ENCODE measurements at regions not wholly inside any gene's neighbourhood (a gene's known extent, or its start where the extent isn't known, plus 50 kb on each side); places are given as distances from the start of the nearest gene placed in this dataset.

DNA sequence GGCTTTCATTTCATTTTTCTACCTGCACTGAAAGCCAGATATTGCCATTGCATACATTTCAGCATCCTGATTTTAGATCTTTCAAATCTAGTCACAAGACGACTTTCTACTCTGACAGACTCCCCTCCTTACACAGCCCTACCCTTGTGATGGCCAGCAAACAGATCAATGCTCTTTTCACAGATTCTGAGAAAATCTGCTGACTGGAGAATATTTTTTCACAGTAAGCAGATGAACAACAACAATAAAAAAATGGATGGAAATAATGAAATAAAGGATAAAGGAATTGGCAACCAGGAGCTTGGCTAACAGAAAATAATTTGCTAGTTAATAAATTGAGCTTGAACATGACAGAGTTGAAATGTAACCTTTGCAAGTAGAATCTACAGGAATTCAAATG, 527.2 kb downstream of the IRS1 start:
- DNase-seq (ENCODE audit: low spot score): peak; percentile 26

DNA sequence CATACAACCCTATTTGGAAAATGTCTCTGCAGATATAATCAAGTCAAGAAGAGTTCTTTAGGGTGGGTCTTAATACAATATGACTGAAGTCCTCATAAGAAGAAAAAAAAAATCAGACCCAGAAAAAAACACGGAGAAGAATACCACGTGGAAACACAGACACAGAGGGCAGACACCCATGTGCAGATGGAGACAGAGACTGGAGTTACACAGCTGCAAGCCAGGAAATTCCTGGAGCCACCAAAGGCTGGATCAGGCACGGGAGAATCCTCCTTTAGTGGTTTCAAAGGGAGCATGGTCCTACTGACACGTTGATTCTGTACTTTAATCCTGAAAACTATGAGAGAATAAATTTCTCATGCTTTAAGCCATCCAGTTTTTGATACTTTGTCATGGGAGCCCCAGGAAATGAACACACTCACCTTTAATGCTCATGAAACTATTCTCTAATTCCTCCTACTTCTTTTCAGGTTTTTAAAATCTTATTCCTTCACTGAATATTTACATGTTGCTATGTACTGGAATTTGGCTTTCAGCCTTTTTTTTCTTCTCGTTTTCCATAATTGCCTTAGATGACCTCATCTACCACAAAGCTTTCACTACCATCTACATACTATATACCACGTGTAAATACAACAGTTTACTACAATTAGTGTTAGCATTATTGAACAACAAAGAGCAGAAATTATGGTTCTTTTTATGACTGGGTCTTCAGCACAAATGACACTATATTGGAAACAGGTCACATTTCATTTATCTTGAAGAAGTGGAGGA, 529.1 kb downstream of the IRS1 start:
- DNase-seq (ENCODE audit: low spot score): no peak

DNA sequence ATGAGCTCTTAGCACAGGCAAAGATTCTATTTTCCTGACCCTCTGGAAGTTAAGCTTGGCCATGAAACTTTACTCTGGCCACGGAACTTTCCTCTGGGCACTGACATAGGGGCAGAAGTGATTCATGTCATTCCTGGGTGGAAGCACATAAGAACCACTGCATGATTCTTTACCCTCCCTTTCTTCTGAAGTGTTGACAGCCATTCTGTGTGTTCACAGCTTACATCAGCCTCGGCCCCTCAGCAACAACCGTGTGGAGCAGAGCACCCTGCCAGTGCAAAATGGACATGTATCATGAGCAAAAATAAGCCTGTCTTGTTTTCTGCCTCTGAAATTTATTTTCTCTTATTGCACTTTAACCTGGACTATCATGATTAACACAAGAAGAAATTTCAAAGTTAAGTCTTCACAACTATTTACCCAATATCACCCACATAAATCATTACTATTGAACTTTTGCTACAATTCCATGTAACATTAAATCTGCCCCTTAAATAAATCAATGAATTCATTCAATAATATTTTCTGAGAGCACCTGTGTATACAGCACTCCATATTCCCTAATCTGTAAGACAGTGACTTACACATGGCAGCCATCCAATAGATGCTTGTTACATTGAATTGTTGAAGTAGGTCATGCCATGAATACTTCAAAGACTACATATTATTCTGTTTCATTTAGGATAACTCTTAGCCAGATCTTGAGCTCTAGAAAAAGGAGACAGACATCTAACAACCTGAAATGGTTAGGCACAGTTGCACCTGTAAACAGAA, 531.9 kb downstream of the IRS1 start:
- no peak for DNase-seq (ENCODE audit: low spot score)

DNA sequence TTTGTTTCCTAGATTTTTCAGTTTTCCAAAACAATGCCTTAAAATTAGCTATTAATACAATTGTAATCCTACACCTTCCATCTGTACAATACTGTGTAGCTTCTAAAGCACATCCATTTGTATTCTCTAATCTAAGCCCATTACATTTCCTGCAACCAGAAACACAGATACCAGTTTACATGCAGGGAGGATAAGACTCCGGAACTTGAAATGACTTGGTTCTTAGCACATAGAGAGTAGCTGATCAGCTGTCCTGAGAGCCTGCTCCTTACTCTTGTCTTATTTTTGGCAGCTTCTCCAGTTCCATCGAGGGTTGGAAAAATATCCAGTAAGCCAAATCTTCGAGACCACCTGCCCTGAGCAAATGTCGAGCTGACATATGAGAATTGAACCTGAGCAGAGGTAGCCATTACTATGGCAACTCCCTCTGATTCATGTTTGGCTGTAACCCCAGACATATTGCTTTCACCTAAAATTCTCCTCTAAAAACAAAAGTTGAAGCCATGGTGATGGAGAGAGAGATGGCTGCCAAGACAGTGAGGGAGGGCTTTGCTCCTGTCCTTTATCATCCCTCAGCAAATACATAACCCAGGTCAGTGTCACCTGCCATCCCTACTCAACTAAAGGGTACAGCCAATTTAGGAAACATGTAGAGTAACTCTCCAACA, 542.8 kb downstream of the IRS1 start:
- no peak for DNase-seq (ENCODE audit: low spot score)

DNA sequence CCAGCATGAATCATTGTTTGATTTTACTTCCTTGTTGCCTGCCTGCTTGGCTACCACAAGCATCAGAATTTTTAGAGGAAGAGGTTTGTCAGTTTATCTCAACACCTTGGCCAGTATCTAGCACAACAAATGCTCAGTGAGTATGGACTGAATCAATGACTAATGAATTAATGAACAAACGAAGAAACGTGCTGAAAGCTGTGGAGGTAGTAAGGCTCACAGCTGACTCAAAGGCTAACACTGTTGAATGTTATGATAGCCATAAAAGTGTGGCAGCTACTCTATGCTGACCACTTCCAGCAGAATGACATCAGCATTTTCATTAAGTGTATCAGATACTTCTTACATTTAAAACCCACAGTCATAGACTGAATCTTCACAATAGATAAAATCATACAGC, 543.4 kb downstream of the IRS1 start:
- no peak for DNase-seq (ENCODE audit: low spot score)

DNA sequence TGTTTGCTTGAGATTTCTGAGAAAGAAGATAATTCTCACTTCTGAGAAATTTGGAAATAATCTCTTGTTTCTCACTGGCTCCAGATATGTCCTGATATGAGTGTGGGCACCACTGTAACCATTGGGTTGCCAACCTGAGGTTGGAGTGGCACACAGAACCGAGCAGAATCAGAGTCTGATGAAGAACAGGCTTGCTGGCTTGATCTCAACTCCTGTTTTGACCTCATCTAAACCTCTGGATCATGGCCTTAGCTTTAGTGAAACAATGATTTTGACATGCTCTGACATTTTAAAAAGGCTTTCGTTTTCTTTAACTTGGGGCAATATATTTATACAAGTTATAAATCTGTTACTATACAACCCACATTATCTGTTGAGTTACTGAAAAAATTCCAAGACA, 548.0 kb downstream of the IRS1 start:
- no peak for DNase-seq (ENCODE audit: low spot score)

DNA sequence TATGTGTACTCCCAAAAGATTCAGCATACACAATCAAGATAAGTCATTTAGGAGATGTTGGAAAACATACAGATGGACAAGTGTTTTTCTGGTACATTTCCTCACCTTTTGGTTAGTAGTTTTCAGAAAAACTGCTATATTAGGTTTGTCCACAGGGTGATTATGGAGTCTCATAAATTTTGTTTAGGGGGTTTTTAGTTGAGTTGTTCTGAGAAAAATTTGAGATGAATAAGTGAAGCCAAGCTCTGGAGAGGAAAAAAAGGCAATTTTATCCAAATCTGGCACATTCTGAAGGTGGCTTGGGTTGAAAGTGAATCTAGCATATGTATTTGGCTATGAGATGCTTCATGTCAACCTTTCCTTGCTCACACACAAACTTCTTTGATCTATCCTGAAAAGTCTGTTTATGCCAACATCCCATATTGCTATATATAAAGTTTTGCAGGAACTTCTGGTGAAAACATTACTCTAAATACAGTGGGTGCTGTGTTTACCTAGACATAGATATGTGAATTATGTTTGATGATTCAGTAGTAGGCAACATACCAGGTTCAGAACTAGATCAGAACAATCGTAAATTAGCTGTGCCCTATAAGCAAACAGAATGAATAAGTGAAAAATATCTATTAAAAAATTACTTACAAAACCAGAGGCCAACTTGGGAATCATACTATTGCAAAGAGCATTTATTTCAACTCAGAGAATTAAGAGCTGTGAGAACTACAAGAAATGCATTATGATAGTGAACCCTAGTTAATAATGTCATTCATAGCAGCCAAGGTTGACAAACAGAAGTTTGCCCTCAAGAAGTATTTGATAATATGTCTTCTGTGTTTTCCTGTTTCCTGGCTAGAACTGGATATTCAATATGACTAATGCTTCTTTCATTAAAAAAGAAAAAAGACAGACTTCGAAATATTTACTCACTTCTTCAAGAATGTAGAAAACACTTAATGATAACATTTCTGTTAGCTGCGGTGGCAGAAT, 552.0 kb downstream of the IRS1 start:
- DNase-seq (ENCODE audit: low spot score): no peak

DNA sequence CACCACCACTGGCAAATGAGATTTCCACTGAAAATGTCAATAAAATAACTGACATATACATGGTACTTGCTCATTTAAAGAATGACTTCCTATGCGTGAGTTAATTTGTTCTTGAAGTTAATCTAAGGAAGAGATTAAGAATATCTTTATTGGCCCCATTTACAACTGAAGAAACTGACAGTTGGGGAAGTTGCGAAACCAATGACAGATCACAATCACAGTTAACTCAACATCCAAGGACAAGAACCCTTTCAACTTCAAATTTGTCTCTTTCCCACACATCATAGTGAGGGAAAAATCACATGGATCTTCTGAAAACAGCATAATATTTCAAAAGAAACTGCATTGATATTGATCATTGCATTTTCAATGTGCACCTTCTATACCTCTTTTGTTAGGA, 565.4 kb downstream of the IRS1 start:
- no peak for DNase-seq (ENCODE audit: low spot score)

DNA sequence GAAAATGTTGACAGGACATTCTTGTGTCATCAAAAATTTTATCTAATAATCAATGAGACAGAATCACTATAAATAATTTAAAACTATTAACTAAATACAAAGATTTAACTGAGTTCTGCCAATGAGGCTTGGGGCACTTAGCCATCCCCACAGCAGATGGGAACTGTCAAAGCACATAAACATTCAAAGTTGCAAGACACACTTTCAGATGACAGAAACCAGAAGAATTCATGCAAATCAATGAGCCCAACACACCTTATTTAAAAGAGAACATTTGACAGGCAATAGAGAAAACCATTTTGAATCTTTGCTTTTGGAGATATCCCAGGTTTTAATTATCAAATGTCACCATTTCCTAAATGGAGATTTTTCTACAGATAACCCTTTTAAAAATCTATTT, 566.2 kb downstream of the IRS1 start:
- DNase-seq (ENCODE audit: low spot score): no peak

DNA sequence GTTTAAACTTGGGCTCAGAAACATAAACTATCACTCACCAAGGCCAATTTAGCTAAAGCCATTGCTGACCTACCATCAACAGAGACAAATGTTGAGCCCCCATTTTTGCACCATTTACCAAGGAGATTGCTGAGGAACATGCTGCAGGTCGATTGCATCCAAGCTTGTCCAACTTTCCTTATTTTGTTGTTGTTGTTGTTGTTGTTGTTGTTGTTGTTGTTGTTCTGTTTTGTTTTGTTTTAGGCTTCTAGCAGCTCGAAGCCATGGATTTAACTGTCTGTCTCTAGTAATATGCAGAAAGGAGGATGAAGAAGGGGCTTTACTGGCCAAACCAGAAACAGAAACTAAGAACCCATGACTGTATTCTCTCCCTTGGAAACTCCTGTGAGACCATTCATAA, 571.5 kb downstream of the IRS1 start:
- no peak for DNase-seq (ENCODE audit: low spot score)

DNA sequence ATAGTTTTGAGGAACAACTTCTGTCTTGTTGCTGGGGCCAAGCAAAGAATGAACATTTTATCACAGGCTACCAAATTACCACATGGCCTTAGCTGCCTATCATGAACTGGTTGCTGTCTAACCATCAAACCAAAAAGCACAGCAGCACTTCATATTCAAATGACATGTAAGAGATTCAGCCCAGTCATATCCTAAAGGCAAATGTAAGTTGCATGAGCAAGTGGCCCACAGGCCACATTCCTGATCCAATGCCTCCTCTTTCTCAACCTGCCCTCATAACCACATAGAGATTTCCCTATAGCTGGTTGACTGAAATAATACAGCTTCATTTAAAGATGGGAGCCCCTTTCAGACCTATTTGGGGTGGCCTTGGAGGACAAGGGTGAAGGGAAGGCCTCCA, 572.3 kb downstream of the IRS1 start:
- no peak for DNase-seq (ENCODE audit: low spot score)

DNA sequence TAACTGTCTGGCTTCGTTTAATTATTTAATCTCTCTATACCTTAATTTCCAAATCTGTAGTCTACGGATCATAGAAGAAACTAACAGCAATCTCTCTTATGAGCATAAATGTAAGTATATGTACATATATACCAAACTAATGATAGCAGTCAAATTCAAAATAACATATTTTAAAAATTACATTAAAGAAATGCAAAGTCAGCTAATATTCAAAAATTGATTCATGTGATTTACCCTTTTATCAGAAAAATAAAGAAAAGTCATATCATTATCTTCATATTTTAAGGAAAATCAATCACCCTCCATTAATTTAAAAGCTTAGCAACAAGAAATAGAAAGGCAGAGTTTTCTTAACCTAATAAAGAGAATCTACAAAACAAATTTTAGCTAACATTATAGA, 575.9 kb downstream of the IRS1 start:
- no peak for DNase-seq (ENCODE audit: low spot score)

DNA sequence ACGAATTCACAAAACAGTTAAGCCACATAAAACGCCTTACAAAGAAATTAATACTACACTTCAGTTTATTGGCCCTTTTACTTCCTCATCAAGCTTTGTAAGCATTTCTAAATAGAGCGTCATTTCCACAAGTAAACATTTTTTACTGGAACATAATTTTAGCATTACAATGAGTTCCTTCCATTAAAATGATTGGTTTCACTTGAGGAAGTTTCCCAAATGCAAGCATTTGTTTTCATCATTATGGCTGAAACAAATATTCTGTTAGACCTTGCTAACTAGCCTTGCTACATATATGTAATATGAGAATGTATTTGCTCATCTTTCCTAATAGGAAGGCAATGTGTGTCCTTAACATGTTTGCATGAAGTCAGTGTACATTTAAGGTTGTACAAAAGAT, 579.1 kb downstream of the IRS1 start:
- no peak for DNase-seq (ENCODE audit: low spot score)

DNA sequence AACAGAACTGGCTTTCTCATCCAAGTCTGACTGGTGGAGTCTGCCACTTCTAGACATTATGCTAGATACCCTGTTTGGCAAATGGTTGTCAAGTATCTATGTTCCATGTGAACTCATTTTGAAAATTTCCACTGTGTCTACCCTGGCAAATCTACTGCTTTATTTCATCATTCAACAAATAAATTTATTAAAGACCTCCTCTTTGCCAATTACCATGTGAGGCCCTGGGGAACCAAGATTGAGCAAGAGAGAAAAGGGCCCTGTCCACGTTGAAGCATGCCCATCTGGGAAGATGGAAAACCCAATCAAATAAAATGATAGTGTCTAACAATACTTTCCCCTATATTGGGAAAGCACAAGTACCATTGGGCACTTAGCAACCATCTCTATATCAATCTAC, 582.4 kb downstream of the IRS1 start:
- no peak for DNase-seq (ENCODE audit: low spot score)

DNA sequence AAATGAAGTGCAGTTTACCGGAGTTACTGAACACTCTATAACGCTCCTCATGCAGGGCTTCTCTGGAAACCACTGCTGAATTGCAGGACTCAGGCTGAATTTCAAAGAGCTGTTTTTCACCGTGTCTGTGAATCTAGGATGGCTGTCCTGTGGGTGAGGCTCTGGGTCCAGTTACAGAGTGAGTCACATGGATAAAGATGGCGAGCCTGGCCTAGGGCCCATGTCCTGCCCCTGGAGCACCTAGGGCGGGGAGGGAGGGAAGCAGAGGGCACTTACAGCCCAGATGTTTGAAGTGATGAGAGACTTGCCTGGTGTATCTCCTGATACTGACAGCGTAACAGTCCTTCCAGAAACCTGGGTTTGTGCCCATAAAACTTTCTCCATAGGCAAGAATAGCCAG, 583.0 kb downstream of the IRS1 start:
- DNase-seq (ENCODE audit: low spot score): no peak

DNA sequence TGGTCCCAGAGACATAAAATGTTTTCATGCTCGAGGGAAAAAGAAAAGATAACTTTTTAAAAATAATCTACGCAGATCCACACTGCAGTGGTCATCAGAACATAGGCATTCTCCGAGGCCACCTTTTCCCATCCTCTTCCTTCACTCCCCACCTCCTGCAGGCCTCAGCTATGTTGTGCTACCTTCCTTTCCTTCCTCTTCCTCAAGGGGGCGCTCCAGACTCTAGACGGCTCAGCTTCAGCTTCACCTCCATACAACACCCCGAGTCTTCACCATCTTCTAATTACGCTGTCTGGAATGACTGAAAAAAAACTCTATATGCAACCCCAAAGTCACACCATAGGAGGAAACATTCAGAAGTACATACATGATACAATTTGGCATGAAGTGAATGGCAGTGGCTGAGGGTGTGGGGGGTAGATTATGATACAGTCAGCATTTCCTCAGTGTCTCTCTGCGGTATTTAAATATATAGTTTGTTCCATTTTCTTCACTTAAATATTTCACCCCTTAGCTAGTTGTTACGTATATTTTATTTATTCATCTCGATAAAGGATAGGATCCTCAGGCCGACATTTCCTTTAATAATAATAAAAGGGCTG, 583.6 kb downstream of the IRS1 start:
- peak; percentile 62 for DNase-seq (ENCODE audit: low spot score)

DNA sequence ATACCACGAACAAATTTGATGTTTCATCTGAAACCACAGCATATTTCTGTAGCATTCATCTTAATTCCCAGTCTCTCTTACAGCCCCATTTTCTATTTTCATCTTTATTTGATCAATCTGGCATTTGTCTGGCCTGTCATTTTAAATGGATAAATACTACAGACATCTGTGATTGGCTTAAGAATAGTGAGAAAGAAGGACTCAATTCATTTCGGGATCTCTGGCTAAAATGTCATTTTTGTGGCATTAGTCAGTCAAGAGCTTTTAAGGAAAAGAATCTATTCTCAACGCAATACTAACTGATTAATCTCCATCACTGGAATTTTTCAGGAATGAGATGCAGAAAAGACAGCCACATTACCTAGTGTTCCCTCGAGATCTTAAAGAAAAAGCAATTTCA, 585.9 kb downstream of the IRS1 start:
- DNase-seq (ENCODE audit: low spot score): no peak

DNA sequence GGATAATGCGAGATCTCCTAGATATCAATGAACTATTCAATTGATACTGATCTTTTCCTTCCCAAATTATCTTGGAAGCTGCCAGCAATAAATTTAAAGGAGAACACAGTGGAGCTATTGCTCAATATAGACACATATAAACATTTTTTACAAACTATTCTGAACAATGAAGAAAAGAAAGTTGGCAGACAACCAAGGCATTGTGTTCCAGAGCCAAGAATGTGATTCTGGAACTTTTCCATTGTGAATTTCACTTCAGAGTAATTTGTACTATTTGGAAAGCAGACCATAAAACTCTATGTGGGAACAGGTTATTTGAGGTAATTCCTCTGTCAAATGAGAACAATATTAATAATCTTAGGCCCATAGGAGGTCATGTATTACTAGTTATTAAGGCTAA, 588.2 kb downstream of the IRS1 start:
- DNase-seq (ENCODE audit: low spot score): no peak

DNA sequence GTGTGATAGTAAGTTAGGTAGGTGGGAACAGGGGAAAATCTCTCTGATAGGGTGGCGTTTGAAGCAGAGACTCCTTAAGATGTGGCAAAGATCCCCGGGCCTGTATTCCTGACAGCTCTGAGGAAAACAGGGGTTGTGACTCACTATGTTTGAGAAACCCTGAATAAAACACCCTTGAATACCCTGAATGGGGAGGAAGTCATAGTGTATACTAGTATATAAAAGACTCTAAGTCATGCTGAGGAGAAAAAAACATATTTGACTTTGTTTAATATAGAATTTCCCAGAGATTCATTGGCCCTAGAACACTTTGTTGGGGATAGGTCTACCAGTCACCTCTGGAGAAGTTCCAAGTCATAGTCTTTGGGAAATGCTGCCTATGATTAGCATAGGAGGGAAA, 590.9 kb downstream of the IRS1 start:
- no peak for DNase-seq (ENCODE audit: low spot score)

DNA sequence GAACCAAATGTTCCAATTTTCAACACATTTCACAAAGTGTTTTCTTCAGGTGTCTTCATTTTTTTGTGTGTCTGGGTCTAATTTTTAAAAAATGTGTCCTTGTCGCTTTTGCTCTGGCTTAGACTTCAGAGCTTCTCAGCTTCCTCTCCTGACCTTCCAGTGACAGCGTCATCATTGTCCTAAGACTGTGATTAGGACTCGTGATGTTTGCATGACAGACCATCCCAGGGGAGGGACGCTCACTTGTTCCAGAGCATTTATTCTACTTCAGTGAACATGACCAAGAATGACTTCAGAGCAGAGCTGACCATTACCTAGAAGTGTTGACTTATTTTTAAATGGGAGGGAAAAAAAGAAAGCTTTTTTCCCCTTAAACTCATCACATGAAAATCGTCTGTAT, 591.9 kb downstream of the IRS1 start:
- DNase-seq (ENCODE audit: low spot score): no peak

DNA sequence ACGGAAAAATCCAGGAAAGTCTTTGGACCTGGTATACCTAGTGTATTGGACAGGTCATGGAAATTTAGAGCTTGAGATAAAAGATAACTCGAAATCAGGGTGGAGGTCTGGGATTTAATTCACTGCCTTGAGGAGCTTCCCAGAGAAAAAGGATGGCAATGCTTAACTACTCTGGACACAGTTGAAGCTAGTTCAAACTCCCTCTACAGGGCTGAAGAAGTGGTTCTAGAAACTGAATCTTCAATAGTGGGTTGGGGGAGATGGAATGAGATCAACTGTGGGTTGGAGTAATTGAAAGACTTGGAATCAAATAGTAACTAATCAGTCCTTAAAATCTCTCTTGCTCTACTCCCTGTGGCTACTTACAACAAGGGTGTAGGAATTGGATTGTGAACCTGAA, 600.1 kb downstream of the IRS1 start:
- no peak for DNase-seq (ENCODE audit: low spot score)

DNA sequence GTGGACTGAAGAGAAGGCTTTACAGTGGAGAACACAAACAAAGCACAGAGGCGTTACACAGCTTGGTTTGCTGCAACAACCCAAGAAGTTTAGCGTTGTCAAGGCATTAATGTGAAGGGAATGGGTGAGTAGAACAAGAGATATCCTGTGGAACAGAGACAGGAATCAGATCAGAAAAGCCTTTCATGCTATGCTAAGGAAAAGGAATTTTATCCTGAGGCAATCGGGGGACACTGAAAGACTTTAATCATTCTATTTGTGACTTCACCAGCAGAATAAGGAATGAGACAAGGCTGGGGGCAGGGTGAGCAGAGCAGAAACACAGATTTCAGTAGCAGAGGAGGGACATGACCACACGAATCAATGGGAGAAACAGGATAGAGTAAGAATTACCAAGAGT, 600.7 kb downstream of the IRS1 start:
- DNase-seq (ENCODE audit: low spot score): no peak

Data from pons (tissue), 1 donor.